ENCODE measurements at regions not wholly inside any gene's neighbourhood (a gene's known extent, or its start where the extent isn't known, plus 50 kb on each side); places are given as distances from the start of the nearest gene placed in this dataset.

- no peaks in the 10 kb centered on the region for H3K36me3 ChIP-seq
- no peak for DNase-seq
- H3K27me3 ChIP-seq (ENCODE audit: insufficient read depth, low read depth, severe bottlenecking), result no peaks in the 10 kb centered on the region
- no peaks in the 10 kb centered on the region for H3K9me3 ChIP-seq (ENCODE audit: severe bottlenecking)
- no peak overlapping the region for H3K4me3 ChIP-seq (ENCODE audit: low read depth, low read length)
- no peak overlapping the region for H3K27ac ChIP-seq
- TF ChIP-seq CTCF (IDR thresholded peaks at IDR 0.05; ENCODE audit: low read depth, low read length), result no peak
Measured at GRCh38 chr7:20520530-20520929, 94.9 kb upstream of the ABCB5 start.

DNA sequence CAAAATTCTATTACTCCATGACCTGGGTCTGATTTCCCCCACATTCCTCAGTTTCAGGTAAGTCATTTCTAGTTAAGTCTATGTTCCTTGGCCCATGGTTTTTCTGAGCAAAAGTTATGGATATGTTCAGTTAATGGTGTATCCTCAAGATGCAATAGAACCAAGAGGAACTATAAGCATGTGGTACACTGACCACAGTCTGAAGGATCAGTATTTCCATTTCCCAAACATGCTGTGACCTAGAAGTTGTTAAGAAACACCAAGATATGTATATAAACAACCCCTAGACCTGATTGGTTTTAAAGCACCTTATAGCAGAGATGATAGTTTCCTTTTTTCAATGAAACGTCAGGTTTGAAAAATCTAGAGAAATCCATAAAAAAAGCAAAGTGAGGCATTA lies 94.2 kb upstream of the ABCB5 start:
- Histone ChIP-seq H3K4me3 (ENCODE audit: low read depth, low read length) (no peak overlapping the region), H3K27me3 (ENCODE audit: insufficient read depth, low read depth, severe bottlenecking) (no peaks in the 10 kb centered on the region), H3K27ac (no peak overlapping the region), H3K36me3 (no peaks in the 10 kb centered on the region), H3K9me3 (ENCODE audit: severe bottlenecking) (no peaks in the 10 kb centered on the region)
- no peak for TF ChIP-seq CTCF (IDR thresholded peaks at IDR 0.05; ENCODE audit: low read depth, low read length)
- DNase-seq, result no peak

DNA sequence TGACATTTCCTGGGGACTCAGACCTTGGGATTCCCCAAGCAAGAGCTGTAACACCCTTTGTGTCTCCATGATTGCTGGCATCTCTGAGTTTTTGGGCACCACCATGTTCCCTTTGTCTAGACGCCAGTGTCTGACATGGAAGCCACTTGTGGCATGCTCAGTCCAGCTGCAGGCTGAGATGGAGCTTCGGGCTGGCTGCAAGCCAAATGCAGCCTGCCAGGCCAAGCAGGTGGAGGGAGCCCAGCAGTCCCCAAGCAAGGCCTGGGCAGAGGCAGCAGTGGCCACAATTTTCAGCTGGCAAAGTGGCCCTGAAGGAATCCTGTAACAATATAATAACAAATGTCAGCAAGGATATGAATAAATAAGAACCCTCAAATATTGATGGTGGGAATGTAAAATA lies 86.2 kb upstream of the ABCB5 start:
- H3K9me3 ChIP-seq (ENCODE audit: severe bottlenecking), result peaks cover 7% of the 10 kb centered on the region
- no peaks in the 10 kb centered on the region for H3K27me3 ChIP-seq (ENCODE audit: insufficient read depth, low read depth, severe bottlenecking)
- H3K36me3 ChIP-seq, result no peaks in the 10 kb centered on the region
- no peak overlapping the region for H3K27ac ChIP-seq
- no peak overlapping the region for H3K4me3 ChIP-seq (ENCODE audit: low read depth, low read length)
- no peak for DNase-seq
- TF ChIP-seq CTCF (IDR thresholded peaks at IDR 0.05; ENCODE audit: low read depth, low read length), result no peak

DNA sequence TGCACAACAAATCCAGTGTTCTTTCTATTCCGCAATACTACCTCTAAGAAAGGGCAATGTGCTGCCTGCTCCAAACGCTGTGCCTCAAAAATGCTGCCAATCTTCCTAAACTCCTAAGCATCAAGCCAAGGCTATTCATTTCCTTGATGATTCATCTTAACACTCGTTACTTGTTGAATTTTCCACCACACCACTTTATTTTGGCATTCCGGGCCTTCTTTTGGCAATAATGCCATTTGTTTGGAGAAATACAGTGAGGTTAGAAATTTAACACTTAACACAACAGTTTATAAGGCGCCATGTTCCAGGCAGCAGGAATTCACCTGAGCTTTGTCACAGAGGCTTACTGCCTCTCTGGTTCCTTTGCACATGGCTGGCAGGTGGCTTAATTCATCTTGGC lies 82.6 kb upstream of the ABCB5 start:
- Histone ChIP-seq H3K27me3 (ENCODE audit: insufficient read depth, low read depth, severe bottlenecking) (no peaks in the 10 kb centered on the region), H3K4me3 (ENCODE audit: low read depth, low read length) (no peak overlapping the region), H3K9me3 (ENCODE audit: severe bottlenecking) (peaks cover 7% of the 10 kb centered on the region), H3K27ac (no peak overlapping the region), H3K36me3 (no peaks in the 10 kb centered on the region)
- no peak for DNase-seq
- TF ChIP-seq CTCF (IDR thresholded peaks at IDR 0.05; ENCODE audit: low read depth, low read length), result no peak

GRCh38 chr7:20534543-20534942 lies 80.9 kb upstream of the ABCB5 start:
- Histone ChIP-seq H3K36me3 (no peaks in the 10 kb centered on the region), H3K9me3 (ENCODE audit: severe bottlenecking) (no peaks in the 10 kb centered on the region), H3K27me3 (ENCODE audit: insufficient read depth, low read depth, severe bottlenecking) (no peaks in the 10 kb centered on the region), H3K27ac (no peak overlapping the region), H3K4me3 (ENCODE audit: low read depth, low read length) (no peak overlapping the region)
- no peak for DNase-seq
- TF ChIP-seq CTCF (IDR thresholded peaks at IDR 0.05; ENCODE audit: low read depth, low read length), result no peak

- Histone ChIP-seq H3K27ac (no peak overlapping the region), H3K9me3 (ENCODE audit: severe bottlenecking) (no peaks in the 10 kb centered on the region), H3K4me3 (ENCODE audit: low read depth, low read length) (no peak overlapping the region), H3K27me3 (ENCODE audit: insufficient read depth, low read depth, severe bottlenecking) (no peaks in the 10 kb centered on the region), H3K36me3 (no peaks in the 10 kb centered on the region)
- no peak for DNase-seq
- TF ChIP-seq CTCF (IDR thresholded peaks at IDR 0.05; ENCODE audit: low read depth, low read length), result no peak
Measured at GRCh38 chr7:20535541-20535940, 79.9 kb upstream of the ABCB5 start.
